ENCODE measurements at regions not wholly inside any gene's neighbourhood (a gene's known extent, or its start where the extent isn't known, plus 50 kb on each side); places are given as distances from the start of the nearest gene placed in this dataset.

DNA sequence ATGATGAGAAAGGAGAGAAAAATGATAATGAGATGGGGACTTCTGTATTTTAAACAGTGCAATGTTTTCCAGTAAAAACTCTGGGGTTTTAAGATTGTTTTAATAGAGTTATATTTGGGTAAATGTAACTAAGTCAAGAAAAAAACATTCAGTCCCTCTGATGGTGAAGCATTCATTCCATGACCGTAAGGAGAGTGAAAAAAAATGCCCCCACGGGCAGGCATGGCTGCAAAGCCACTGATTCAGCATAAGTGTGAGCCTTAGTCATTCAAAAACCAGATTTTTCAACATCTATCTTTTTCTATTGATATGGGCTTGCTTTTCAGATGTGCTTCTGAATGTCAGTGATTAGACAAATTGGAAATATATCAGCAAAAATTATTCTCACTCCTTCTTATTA is 957.8 kb downstream of the SLC4A3 start:
- no peak for TF ChIP-seq POLR2A (IDR thresholded peaks at IDR 0.05)
- TF ChIP-seq, protein P1, sequence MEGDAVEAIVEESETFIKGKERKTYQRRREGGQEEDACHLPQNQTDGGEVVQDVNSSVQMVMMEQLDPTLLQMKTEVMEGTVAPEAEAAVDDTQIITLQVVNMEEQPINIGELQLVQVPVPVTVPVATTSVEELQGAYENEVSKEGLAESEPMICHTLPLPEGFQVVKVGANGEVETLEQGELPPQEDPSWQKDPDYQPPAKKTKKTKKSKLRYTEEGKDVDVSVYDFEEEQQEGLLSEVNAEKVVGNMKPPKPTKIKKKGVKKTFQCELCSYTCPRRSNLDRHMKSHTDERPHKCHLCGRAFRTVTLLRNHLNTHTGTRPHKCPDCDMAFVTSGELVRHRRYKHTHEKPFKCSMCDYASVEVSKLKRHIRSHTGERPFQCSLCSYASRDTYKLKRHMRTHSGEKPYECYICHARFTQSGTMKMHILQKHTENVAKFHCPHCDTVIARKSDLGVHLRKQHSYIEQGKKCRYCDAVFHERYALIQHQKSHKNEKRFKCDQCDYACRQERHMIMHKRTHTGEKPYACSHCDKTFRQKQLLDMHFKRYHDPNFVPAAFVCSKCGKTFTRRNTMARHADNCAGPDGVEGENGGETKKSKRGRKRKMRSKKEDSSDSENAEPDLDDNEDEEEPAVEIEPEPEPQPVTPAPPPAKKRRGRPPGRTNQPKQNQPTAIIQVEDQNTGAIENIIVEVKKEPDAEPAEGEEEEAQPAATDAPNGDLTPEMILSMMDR (IDR thresholded peaks at IDR 0.05), result no peak
